ENCODE measurements at regions not wholly inside any gene's neighbourhood (a gene's known extent, or its start where the extent isn't known, plus 50 kb on each side); places are given as distances from the start of the nearest gene placed in this dataset.

GRCh38 chr9:747567-747966 lies 93.9 kb upstream of the DMRT1 start:
- TF ChIP-seq, protein P1, sequence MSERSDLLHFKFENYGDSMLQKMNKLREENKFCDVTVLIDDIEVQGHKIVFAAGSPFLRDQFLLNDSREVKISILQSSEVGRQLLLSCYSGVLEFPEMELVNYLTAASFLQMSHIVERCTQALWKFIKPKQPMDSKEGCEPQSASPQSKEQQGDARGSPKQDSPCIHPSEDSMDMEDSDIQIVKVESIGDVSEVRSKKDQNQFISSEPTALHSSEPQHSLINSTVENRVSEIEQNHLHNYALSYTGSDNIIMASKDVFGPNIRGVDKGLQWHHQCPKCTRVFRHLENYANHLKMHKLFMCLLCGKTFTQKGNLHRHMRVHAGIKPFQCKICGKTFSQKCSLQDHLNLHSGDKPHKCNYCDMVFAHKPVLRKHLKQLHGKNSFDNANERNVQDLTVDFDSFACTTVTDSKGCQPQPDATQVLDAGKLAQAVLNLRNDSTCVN (tag by site-specific recombination; optimal IDR thresholded peaks at IDR 0.05), result no peak
- TF ChIP-seq ZBTB7A (tag by site-specific recombination; IDR thresholded peaks at IDR 0.05; ENCODE audit: low read depth) (no peak), ZNF677 (tag by site-specific recombination; IDR thresholded peaks at IDR 0.05) (no peak), ZNF280D (tag by site-specific recombination; IDR thresholded peaks at IDR 0.05) (no peak)
- TF ChIP-seq, protein P2, sequence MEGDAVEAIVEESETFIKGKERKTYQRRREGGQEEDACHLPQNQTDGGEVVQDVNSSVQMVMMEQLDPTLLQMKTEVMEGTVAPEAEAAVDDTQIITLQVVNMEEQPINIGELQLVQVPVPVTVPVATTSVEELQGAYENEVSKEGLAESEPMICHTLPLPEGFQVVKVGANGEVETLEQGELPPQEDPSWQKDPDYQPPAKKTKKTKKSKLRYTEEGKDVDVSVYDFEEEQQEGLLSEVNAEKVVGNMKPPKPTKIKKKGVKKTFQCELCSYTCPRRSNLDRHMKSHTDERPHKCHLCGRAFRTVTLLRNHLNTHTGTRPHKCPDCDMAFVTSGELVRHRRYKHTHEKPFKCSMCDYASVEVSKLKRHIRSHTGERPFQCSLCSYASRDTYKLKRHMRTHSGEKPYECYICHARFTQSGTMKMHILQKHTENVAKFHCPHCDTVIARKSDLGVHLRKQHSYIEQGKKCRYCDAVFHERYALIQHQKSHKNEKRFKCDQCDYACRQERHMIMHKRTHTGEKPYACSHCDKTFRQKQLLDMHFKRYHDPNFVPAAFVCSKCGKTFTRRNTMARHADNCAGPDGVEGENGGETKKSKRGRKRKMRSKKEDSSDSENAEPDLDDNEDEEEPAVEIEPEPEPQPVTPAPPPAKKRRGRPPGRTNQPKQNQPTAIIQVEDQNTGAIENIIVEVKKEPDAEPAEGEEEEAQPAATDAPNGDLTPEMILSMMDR (tag by site-specific recombination; IDR thresholded peaks at IDR 0.05), result no peak

Data from HEK293 (cell line).